T-helper 2 cell (primary cell): ENCODE measurements at regions not wholly inside any gene's neighbourhood (a gene's known extent, or its start where the extent isn't known, plus 50 kb on each side); places are given as distances from the start of the nearest gene placed in this dataset.

Experiments used
- DNase-seq, 5 experiments: peaks; one replicate each; pipeline versions ENCODE4 v3.0.0 to v3.0.0-alpha.2; 2012 to 2022

DNA sequence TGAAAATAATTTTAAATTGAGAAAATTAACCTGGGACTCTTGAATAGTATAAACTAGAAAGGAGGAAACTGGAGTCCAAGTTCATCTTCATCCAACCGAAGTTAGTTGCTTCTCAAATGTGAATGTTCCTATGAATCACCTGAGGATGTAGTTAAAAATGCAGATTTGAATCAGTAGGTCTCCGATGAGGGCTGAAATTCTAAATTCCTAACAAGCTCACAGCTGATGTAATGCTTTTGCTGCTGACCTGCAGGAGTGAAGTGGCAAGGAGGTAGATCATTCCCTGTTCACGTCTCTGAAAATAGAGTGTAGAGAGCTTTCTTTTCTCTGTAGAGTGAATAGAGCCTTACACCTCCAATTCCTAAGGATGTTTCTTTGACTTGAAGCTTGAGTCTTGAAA lies 685.5 kb downstream of the CPS1 start:
- no peak for DNase-seq

DNA sequence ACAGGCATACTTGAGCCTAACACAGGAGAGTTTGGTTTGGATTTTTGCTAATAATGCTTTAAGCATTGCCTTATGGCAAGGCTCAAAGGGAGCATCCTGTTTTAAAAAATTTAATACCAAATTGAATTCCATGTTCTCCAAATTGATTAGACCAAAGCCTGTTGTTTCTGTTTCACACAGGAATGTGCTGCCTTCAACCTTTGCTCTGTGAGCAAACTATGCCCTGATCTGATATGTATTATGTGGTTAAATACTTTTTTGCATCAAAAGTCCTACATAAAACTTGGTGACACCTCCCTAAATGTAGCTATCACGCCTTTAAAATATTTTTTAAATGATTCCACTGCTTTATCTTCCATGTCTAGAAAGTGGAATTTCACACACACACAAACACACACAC lies 691.4 kb downstream of the CPS1 start:
- DNase-seq, result no peak

DNA sequence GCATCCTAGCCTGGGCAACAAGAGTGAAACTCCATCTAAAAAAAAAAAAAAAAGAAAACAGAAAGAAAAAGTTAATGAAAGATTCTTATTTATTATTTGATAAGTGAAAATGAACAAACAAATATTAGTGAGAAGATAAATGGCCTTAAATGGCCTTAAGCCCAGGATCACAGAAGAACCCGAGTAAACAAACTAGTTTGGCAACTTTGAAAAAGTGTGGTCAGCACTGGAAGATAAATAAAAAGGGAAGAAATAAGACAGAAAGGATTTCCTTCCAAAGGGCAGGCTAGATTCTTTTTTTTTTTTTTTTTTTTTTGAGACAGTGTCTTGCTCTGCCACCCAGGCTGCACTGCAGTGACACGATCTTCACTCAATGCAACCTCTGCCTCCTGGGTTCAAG lies 692.4 kb downstream of the CPS1 start:
- DNase-seq, result no peak

DNA sequence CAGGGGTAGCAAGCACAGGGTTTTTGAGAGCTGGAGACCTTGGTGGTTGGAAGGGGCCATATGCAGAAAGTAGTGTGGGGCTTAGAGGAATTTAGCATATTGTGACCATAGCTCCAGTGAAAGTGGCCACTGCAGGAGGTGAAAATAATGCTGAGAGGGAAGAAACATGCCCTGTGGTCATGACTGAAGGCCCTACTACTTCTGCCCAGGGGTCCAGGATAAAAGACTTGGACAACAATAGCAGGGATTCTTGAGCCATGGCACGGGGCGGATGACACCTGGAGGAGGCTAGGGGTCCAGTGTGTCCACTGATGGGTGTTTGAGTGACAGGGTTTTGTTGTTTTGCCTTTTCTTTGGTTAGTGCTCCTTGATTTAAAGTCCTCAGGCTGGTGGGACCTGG lies 694.6 kb downstream of the CPS1 start:
- no peak for DNase-seq

DNA sequence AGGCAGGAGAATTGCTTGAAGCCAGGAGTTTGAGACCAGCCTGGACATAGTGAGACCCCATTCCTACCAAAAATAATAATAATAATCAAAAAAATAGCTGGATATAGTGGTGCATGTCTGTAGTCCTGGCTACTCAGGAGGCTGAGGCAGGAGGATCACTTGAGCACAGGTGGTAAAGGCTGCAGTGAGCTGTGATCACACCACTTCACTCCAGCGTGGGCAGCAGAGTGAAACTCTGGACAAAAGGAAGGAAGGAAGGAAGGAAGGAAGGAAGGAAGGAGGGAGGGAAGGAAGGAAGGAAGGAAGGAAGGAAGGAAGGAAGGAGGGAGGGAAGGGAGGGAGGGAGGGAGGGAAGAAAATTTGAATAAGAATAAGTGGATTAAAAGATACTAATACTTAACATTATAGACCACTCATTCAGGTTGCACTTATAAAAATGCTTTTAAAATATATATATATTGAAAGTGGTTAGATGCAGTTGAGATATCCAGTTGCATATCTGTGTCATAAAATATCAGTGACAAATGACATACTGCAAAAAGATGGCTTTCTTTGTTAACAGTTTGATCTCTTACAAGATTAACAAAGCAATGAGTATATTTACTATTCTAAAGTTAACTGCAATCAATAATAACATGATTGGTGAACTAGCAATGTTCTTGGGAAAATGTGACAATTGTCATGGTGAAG lies 702.4 kb downstream of the CPS1 start:
- no peak for DNase-seq

DNA sequence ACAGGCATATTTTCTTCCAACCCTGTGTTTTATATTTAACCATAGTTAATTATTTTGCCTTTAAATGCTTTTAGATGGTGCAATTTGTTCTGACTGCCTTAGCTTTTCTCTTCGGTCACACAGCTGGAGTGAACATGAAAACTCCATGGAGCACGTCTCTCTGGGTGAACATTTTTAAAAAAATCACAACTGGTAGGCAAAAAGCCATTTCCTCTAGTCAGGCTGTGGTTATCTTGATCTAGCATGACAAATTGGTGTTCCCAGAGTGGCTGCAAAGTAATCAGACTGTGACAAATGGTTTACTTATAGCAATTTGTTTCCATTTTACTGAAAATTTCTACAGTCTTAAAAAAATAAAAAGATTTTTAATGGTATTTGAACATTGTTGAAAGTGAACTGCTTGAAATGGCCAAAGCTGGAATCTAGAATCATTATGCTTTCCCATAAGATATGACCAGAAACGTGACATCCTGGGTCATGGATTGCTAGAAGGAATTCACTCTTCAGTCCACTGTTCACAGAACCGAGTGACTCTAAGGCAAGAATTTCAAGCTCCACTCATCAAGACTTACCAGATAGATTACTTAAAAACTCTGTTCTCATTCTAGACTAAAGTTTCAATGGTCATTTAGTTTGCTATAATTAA lies 703.6 kb downstream of the CPS1 start:
- DNase-seq, result no peak

DNA sequence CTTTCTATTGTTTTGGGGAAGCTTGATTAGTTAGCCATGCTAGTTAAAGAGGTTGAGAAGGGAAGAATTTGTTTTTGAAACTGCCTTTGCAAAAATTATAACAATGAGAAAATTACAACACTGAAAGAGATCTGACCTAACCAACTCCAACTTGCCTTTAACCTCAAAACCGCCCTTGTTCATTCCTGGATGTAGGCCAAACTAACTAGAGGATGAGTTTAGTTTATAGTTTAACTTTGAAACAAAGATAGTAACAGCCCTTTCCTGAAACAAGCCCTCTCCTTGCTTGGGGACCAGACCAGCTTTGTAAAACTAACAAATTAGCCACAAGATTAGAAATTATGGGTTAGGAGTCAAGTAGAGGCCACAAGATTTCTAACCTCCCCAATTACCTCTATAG lies 713.9 kb downstream of the CPS1 start:
- no peak for DNase-seq

DNA sequence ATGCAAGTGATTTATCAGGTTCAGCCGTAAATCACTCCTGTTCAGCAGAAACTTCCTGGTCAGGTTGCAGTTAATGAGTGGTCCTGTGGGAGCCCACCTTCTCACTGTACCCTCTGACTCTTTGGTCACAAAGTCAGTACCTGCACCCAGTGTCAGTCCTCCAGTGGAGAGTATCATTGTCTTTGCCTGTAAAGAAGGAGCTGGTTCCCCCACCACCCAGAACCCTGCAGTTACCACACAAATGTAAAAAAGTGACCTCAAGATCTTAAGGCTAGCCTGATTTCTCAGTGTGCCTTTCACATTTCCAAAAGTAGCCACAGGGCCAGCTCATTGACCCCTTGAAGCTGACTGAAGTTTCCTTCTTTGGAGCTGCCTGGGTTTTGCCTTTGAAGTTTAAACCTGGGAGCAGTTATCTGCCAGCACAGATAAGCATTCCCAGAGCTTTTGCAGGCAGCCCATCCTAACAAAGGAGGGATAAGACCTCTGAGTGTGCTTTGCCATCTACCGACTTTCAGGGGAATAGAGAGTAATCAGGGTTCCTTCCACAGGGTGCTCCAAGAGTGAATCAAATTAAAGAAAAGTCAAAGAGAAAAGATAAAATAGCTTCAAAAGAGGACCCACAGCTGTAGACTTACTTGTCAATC lies 725.2 kb downstream of the CPS1 start:
- no peak for DNase-seq

DNA sequence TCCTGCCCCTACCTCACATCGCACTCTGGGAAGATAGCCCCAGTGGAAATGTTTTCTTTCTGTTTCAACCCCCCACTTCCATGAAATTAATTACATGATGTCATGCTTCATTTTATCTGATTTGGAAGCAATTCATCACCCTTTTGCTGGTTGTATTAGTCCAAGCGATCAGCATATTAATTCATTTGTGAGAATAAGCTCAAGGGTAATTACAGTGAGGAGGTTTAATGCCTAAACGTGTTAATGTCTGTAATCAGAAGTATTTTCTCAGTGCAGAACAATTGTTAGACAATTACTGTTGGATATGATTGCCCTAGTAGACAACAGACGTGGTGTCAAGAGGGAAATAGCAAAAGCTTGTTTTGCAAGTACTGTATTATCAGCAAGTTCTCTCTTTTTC lies 746.3 kb downstream of the CPS1 start:
- no peak for DNase-seq

DNA sequence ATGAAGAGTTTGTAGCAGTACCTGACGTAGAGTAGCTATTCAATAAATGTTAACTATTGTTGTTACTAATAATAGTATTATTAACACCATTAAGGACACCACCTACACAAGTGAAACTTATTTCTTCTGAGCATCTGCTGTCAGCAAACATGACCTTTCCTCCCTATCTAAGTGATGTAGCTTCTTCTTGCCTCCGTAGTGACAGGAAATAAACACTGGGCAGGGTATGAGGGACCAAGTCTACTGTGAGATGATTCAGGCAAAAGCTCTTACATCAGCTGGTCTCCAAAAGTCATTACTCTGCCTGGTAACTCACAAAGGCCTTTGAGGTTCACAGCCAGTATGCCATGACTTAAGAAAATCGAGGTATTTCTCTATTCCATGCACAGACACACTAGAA lies 750.5 kb downstream of the CPS1 start:
- DNase-seq, result no peak
